HG03097 (cell line): ENCODE measurements at regions not wholly inside any gene's neighbourhood (a gene's known extent, or its start where the extent isn't known, plus 50 kb on each side); places are given as distances from the start of the nearest gene placed in this dataset.
"Not testable (repeated sequence)": the region's sequence is repeated elsewhere in the genome, so short reads cannot be mapped to it uniquely, and the experiment has no call there.

Experiments used
- ATAC-seq: cut with Tn5 transposase; IDR thresholded peaks from one replicate; pipeline ENCODE4 v1.9.1; 2021; ENCODE audit not compliant: unreplicated experiment, low FRiP score

- not testable (repeated sequence) for ATAC-seq
Observed at GRCh38 chr1:146381196-146381595, 152.4 kb upstream of the NOTCH2NLA start.

- ATAC-seq, result peak; percentile 96
Observed at GRCh38 chr1:146376708-146377496, 148.1 kb upstream of the NOTCH2NLA start.

GRCh38 chr1:146376309-146376707 lies 147.5 kb upstream of the NOTCH2NLA start:
- ATAC-seq, result not testable (repeated sequence)

- not testable (repeated sequence) for ATAC-seq
Observed at GRCh38 chr1:146375108-146375507, 146.3 kb upstream of the NOTCH2NLA start.

GRCh38 chr1:146369940-146370339 lies 141.1 kb upstream of the NOTCH2NLA start:
- ATAC-seq, result not testable (repeated sequence)

- not testable (repeated sequence) for ATAC-seq
Observed at GRCh38 chr1:146355373-146355772, 126.6 kb upstream of the NOTCH2NLA start.

- not testable (repeated sequence) for ATAC-seq
Observed at GRCh38 chr1:146326863-146327262, 98.0 kb upstream of the NOTCH2NLA start.

- not testable (repeated sequence) for ATAC-seq
Observed at GRCh38 chr1:146324463-146324862, 95.6 kb upstream of the NOTCH2NLA start.

GRCh38 chr1:146323302-146323701 lies 94.5 kb upstream of the NOTCH2NLA start:
- ATAC-seq, result not testable (repeated sequence)

GRCh38 chr1:146322893-146323292 lies 94.1 kb upstream of the NOTCH2NLA start:
- not testable (repeated sequence) for ATAC-seq

- not testable (repeated sequence) for ATAC-seq
Observed at GRCh38 chr1:146318715-146319114, 89.9 kb upstream of the NOTCH2NLA start.

GRCh38 chr1:146317785-146318184 lies 89.0 kb upstream of the NOTCH2NLA start:
- ATAC-seq, result not testable (repeated sequence)

GRCh38 chr1:146314449-146315246 lies 85.8 kb upstream of the NOTCH2NLA start:
- not testable (repeated sequence) for ATAC-seq

GRCh38 chr1:146310579-146310978 lies 81.8 kb upstream of the NOTCH2NLA start:
- ATAC-seq, result not testable (repeated sequence)

- ATAC-seq, result not testable (repeated sequence)
Observed at GRCh38 chr1:146309427-146309826, 80.6 kb upstream of the NOTCH2NLA start.

- not testable (repeated sequence) for ATAC-seq
Observed at GRCh38 chr1:146308892-146309291, 80.1 kb upstream of the NOTCH2NLA start.

GRCh38 chr1:146308152-146308551 lies 79.3 kb upstream of the NOTCH2NLA start:
- ATAC-seq, result not testable (repeated sequence)

- peak; percentile 85 for ATAC-seq
Observed at GRCh38 chr1:146307632-146308031, 78.8 kb upstream of the NOTCH2NLA start.

- not testable (repeated sequence) for ATAC-seq
Observed at GRCh38 chr1:146306651-146307050, 77.8 kb upstream of the NOTCH2NLA start.

GRCh38 chr1:146305442-146305841 lies 76.6 kb upstream of the NOTCH2NLA start:
- not testable (repeated sequence) for ATAC-seq

- peak; percentile 67 for ATAC-seq
Observed at GRCh38 chr1:146298575-146298897, 69.7 kb upstream of the NOTCH2NLA start.
